GM18873 (cell line): ENCODE measurements at regions not wholly inside any gene's neighbourhood (a gene's known extent, or its start where the extent isn't known, plus 50 kb on each side); places are given as distances from the start of the nearest gene placed in this dataset.
"Not testable (repeated sequence)": the region's sequence is repeated elsewhere in the genome, so short reads cannot be mapped to it uniquely, and the experiment has no call there.

Experiments used
- ATAC-seq: cut with Tn5 transposase; IDR thresholded peaks from one replicate; pipeline ENCODE4 v1.9.1; 2021; ENCODE audit warnings: mild to moderate bottlenecking, moderate library complexity, moderate number of reproducible peaks; ENCODE audit not compliant: unreplicated experiment, low FRiP score

- no peak for ATAC-seq
Observed at GRCh38 chr1:164064501-164064900, 494.5 kb upstream of the PBX1 start.

- ATAC-seq: no peak
Observed at GRCh38 chr1:164071288-164071687, 487.7 kb upstream of the PBX1 start.

GRCh38 chr1:164086832-164087231 is 472.2 kb upstream of the PBX1 start:
- ATAC-seq: no peak

- ATAC-seq: no peak
Observed at GRCh38 chr1:164087906-164088453, 471.0 kb upstream of the PBX1 start.

- no peak for ATAC-seq
Observed at GRCh38 chr1:164092603-164093353, 466.2 kb upstream of the PBX1 start.

GRCh38 chr1:164093543-164093942 is 465.4 kb upstream of the PBX1 start:
- ATAC-seq: no peak

- no peak for ATAC-seq
Observed at GRCh38 chr1:164101802-164102201, 457.2 kb upstream of the PBX1 start.

GRCh38 chr1:164131949-164132348 is 427.0 kb upstream of the PBX1 start:
- ATAC-seq: no peak

GRCh38 chr1:164137273-164137925 is 421.6 kb upstream of the PBX1 start:
- no peak for ATAC-seq

GRCh38 chr1:164141797-164142196 is 417.2 kb upstream of the PBX1 start:
- no peak for ATAC-seq

- no peak for ATAC-seq
Observed at GRCh38 chr1:164154622-164155021, 404.4 kb upstream of the PBX1 start.

GRCh38 chr1:164155347-164155746 is 403.6 kb upstream of the PBX1 start:
- ATAC-seq: no peak

- ATAC-seq: no peak
Observed at GRCh38 chr1:164163289-164163849, 395.6 kb upstream of the PBX1 start.

GRCh38 chr1:164165466-164165865 is 393.5 kb upstream of the PBX1 start:
- ATAC-seq: no peak

GRCh38 chr1:164166454-164166853 is 392.5 kb upstream of the PBX1 start:
- ATAC-seq: not testable (repeated sequence)

GRCh38 chr1:164177118-164177517 is 381.9 kb upstream of the PBX1 start:
- ATAC-seq: no peak

GRCh38 chr1:164180824-164181223 is 378.2 kb upstream of the PBX1 start:
- ATAC-seq: no peak

- no peak for ATAC-seq
Observed at GRCh38 chr1:164183854-164184635, 374.9 kb upstream of the PBX1 start.

- ATAC-seq: no peak
Observed at GRCh38 chr1:164186881-164187280, 372.1 kb upstream of the PBX1 start.

- ATAC-seq: no peak
Observed at GRCh38 chr1:164188497-164188896, 370.5 kb upstream of the PBX1 start.

GRCh38 chr1:164191191-164191590 is 367.8 kb upstream of the PBX1 start:
- ATAC-seq: no peak
